Mesothelial cell of epicardium (in vitro differentiated cells): ENCODE measurements at regions not wholly inside any gene's neighbourhood (a gene's known extent, or its start where the extent isn't known, plus 50 kb on each side); places are given as distances from the start of the nearest gene placed in this dataset.
"Not testable (repeated sequence)": the region's sequence is repeated elsewhere in the genome, so short reads cannot be mapped to it uniquely, and the experiment has no call there.

Source experiments
- DNase-seq, 2 experiments: peaks; one replicate each; pipeline ENCODE4 v3.0.0; 2021; ENCODE audit warnings: low spot score in 2 of 2; ENCODE audit not compliant: unreplicated experiment in 2 of 2
- H3K27ac Mint-ChIP-seq: 2 replicates; pipeline ENCODE4 v1.8.0; 2021; ENCODE audit warnings: mixed read lengths
- H3K27me3 Mint-ChIP-seq: 2 replicates; pipeline ENCODE4 v1.8.0; 2021; ENCODE audit warnings: low read depth, mixed read lengths
- H3K36me3 Mint-ChIP-seq: 2 replicates; pipeline ENCODE4 v1.8.0; 2021; ENCODE audit warnings: mixed read lengths
- H3K4me1 Mint-ChIP-seq: 2 replicates; pipeline ENCODE4 v1.8.0; 2021; ENCODE audit warnings: mixed read lengths
- H3K4me3 Mint-ChIP-seq: 2 replicates; pipeline ENCODE4 v1.8.0; 2021; ENCODE audit warnings: mild to moderate bottlenecking, moderate library complexity, mixed read lengths
- H3K9me3 Mint-ChIP-seq: 2 replicates; pipeline ENCODE4 v1.8.0; 2021; ENCODE audit warnings: mixed read lengths
- TF ChIP-seq, protein P1 (sequence below): fragments of 200-600 bp; sonication (generic); IDR thresholded peaks from one replicate; pipeline ENCODE4 v1.5.0; 2021; ENCODE audit warnings: antibody characterized with exemption; ENCODE audit not compliant: unreplicated experiment

DNA sequence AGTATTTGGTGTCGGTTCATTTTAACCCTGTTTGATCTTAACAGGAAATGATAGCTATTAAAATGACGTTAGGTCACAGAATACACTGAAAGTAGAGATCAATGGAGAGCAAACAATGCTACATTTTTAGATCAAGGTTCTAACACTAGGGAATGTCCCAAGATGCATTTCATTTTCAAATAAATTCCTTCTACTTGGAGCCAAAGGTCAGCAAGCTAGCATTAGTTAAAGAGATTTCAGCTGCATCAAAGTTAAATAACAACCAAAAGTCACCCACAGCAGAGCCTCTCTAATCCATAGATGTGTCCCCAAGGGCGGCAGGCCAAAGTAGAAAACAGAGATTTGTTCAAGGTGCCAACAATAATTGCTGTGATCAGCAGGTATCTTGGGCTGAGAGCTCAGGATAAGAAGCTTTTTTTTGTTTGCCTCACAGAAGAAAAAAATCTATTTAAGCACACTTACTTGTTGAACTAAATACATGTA lies 1233.6 kb upstream of the TMEFF2 start:
- TF ChIP-seq, protein P1, sequence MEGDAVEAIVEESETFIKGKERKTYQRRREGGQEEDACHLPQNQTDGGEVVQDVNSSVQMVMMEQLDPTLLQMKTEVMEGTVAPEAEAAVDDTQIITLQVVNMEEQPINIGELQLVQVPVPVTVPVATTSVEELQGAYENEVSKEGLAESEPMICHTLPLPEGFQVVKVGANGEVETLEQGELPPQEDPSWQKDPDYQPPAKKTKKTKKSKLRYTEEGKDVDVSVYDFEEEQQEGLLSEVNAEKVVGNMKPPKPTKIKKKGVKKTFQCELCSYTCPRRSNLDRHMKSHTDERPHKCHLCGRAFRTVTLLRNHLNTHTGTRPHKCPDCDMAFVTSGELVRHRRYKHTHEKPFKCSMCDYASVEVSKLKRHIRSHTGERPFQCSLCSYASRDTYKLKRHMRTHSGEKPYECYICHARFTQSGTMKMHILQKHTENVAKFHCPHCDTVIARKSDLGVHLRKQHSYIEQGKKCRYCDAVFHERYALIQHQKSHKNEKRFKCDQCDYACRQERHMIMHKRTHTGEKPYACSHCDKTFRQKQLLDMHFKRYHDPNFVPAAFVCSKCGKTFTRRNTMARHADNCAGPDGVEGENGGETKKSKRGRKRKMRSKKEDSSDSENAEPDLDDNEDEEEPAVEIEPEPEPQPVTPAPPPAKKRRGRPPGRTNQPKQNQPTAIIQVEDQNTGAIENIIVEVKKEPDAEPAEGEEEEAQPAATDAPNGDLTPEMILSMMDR: no peak
- Mint-ChIP-seq H3K9me3 (peaks cover 9% of the 10 kb centered on the region), H3K27me3 (no peaks in the 10 kb centered on the region), H3K4me1 (peaks cover 3% of the 10 kb centered on the region), H3K4me3 (no peak overlapping the region), H3K36me3 (no peaks in the 10 kb centered on the region), H3K27ac (no peak overlapping the region)
- DNase-seq: no peak

DNA sequence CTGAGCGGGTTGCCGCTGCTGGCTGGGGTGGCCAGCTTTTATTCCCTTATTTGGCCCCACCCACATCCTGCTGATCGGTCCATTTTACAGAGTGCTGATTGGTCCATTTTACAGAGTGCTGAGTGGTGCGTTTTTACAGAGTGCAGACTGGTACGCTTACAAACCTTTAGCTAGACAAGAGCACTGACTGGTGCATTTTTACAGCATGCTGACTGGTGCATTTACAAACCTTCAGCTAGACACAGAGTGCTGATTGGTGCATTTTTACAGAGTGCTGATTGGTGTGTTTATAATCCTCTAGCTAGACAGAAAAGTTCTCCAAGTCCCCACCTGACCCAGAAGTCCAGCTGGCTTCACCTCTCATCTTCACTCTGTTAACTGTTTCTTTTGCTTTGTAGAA lies 1217.6 kb upstream of the TMEFF2 start:
- not testable (repeated sequence) for DNase-seq, H3K27me3 Mint-ChIP-seq, H3K27ac Mint-ChIP-seq, H3K4me3 Mint-ChIP-seq, H3K4me1 Mint-ChIP-seq, H3K36me3 Mint-ChIP-seq
- H3K9me3 Mint-ChIP-seq: peaks cover 34% of the 10 kb centered on the region

DNA sequence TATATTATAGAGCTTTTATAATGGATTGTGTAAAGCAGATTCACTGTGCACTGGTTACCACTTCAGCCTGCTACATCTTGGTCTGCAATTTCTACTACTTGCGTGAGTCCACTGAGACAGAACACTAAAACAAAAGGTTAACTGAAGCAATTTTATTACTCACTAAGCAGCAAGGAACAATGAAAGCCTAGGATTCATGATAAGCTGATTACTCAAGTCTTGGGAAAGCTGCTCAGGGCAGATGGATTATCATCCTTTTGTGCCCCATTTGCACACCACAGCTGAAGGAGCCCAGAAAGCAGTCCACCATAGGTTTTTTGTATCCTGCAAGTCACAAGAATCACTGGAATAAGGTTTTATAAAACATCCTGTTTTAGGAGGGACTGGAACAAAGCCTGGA lies 1215.2 kb upstream of the TMEFF2 start:
- no peak for DNase-seq
- Mint-ChIP-seq H3K4me1 (no peaks in the 10 kb centered on the region), H3K9me3 (peaks cover 16% of the 10 kb centered on the region), H3K27ac (no peak overlapping the region), H3K36me3 (no peaks in the 10 kb centered on the region), H3K27me3 (no peaks in the 10 kb centered on the region), H3K4me3 (no peak overlapping the region)
- TF ChIP-seq, protein P1: no peak

DNA sequence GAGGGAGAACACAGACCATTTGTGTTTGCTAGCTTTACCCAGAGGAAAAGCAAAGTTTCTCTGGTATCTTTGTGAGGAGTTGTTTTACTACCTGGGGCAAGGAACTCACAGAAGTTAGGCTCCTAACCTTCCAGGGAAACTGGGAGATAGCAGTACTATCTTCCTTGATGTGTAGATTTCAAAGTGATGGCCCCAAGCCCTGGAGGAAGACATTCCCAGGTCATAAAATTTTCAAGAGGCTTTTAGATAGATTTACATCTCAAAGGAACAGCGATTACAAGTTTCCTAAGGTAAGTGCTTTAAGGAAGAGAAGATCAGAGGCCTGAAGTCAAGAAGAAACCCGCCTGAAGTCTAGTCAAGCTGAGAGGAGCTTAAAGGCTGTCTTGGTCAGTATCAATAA lies 1187.8 kb upstream of the TMEFF2 start:
- TF ChIP-seq, protein P1: no peak
- no peaks in the 10 kb centered on the region for H3K36me3 Mint-ChIP-seq
- DNase-seq: no peak
- no peaks in the 10 kb centered on the region for H3K27me3 Mint-ChIP-seq
- H3K9me3 Mint-ChIP-seq: peaks cover 6% of the 10 kb centered on the region
- H3K27ac Mint-ChIP-seq: no peak overlapping the region
- no peak overlapping the region for H3K4me3 Mint-ChIP-seq
- H3K4me1 Mint-ChIP-seq: no peaks in the 10 kb centered on the region

DNA sequence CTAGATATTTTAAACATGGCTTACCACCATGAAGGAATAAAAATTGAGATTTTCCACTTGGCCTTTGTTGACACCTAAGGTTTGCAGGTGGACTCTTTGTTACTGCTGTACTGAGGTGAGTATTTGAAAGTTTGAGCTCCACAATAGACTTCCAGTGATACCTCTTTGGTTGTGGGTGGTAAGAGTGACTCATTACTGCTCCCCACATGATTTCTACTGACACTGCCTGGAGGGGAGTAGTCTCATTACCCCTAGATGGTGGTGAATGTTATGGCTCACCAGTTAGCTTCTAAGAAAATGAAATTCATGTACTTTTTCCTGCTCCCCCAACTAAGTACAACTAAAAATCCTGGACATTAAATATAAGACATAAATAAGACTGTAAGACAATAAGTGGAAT lies 1183.1 kb upstream of the TMEFF2 start:
- Mint-ChIP-seq H3K27me3 (no peaks in the 10 kb centered on the region), H3K4me1 (no peaks in the 10 kb centered on the region), H3K27ac (no peak overlapping the region), H3K36me3 (no peaks in the 10 kb centered on the region), H3K4me3 (no peak overlapping the region), H3K9me3 (no peaks in the 10 kb centered on the region)
- TF ChIP-seq, protein P1: no peak
- no peak for DNase-seq

DNA sequence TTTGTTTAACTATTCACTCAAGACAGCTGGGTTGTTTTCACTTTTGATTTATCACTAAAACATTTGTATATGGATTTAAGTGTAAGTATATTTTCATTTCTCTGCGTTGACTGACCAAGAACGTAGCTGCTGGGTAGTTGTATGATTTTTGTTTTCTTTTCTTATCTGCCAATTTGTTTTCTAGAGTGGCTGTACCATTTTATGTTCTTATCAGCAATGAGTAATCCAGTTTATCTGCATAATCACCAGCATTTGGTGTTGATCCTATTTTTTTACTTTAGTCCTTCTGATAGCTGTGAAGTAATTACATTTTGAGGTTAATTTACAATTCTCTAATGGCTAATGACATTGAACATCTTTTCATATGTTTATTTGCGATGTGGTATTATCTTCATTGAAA lies 1178.4 kb upstream of the TMEFF2 start:
- Mint-ChIP-seq H3K27me3 (no peaks in the 10 kb centered on the region), H3K4me1 (no peaks in the 10 kb centered on the region), H3K4me3 (no peak overlapping the region), H3K36me3 (no peaks in the 10 kb centered on the region), H3K27ac (no peak overlapping the region), H3K9me3 (no peaks in the 10 kb centered on the region)
- no peak for DNase-seq
- TF ChIP-seq, protein P1: no peak
